ENCODE measurements at regions not wholly inside any gene's neighbourhood (a gene's known extent, or its start where the extent isn't known, plus 50 kb on each side); places are given as distances from the start of the nearest gene placed in this dataset.

DNA sequence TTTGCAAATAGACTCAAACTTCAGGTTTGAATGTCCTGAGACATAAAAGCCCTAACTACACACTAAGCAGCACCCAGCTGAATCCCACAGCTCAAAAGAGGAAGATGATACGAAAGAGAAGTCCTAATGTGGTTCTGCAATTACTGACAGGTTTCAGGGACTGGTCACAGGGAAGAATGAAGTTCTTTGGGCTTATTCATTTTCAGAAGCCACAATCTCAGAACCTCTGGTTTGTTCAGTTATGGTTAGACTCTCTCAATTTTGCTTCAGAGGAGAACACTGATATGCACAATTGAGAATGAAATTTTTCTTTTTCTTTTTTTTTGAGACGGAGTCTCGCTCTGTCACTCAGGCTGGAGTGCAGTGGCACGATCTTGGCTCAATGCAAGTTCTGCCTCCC, 94.6 kb upstream of the FAM180A start:
- H3K4me1 ChIP-seq (ENCODE audit: insufficient read depth, low read length, poor library complexity, severe bottlenecking) = no peaks in the 10 kb centered on the region
- H3K9me2 ChIP-seq (replicated peaks; ENCODE audit: low read depth, low read length) = no peaks in the 10 kb centered on the region
- H4K20me1 ChIP-seq (ENCODE audit: insufficient read depth, low read length, poor library complexity, severe bottlenecking) = no peaks in the 10 kb centered on the region
- H3K27me3 ChIP-seq (ENCODE audit: insufficient read depth, low read length, poor library complexity, severe bottlenecking) = no peaks in the 10 kb centered on the region
- H2AFZ ChIP-seq (ENCODE audit: low read length) = no peak overlapping the region
- no peaks in the 10 kb centered on the region; the same call in 1 of the 2 replicates for H3K9me3 ChIP-seq (ENCODE audit: insufficient read depth, low read depth, low read length)
- no peaks in the 10 kb centered on the region for H3K79me2 ChIP-seq (ENCODE audit: insufficient read depth, low read length)
- H3K9ac ChIP-seq (ENCODE audit: low read depth, low read length, poor library complexity, severe bottlenecking) = no peak overlapping the region
- TF ChIP-seq, protein P1, sequence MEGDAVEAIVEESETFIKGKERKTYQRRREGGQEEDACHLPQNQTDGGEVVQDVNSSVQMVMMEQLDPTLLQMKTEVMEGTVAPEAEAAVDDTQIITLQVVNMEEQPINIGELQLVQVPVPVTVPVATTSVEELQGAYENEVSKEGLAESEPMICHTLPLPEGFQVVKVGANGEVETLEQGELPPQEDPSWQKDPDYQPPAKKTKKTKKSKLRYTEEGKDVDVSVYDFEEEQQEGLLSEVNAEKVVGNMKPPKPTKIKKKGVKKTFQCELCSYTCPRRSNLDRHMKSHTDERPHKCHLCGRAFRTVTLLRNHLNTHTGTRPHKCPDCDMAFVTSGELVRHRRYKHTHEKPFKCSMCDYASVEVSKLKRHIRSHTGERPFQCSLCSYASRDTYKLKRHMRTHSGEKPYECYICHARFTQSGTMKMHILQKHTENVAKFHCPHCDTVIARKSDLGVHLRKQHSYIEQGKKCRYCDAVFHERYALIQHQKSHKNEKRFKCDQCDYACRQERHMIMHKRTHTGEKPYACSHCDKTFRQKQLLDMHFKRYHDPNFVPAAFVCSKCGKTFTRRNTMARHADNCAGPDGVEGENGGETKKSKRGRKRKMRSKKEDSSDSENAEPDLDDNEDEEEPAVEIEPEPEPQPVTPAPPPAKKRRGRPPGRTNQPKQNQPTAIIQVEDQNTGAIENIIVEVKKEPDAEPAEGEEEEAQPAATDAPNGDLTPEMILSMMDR (conservative IDR thresholded peaks at IDR 0.05; ENCODE audit: low read length) = no peak
- TF ChIP-seq EZH2phosphoT487 (IDR thresholded peaks at IDR 0.05; ENCODE audit: borderline replicate concordance) = no peak
- H3K4me3 ChIP-seq (ENCODE audit: low read length, poor library complexity, severe bottlenecking) = no peak overlapping the region
- H3K4me2 ChIP-seq (ENCODE audit: low read depth, low read length, poor library complexity, severe bottlenecking) = no peak overlapping the region
- no peaks in the 10 kb centered on the region for H3K36me3 ChIP-seq (ENCODE audit: insufficient read depth, low read length)
- no peaks in the 10 kb centered on the region for H3F3A ChIP-seq (ENCODE audit: low read depth)

DNA sequence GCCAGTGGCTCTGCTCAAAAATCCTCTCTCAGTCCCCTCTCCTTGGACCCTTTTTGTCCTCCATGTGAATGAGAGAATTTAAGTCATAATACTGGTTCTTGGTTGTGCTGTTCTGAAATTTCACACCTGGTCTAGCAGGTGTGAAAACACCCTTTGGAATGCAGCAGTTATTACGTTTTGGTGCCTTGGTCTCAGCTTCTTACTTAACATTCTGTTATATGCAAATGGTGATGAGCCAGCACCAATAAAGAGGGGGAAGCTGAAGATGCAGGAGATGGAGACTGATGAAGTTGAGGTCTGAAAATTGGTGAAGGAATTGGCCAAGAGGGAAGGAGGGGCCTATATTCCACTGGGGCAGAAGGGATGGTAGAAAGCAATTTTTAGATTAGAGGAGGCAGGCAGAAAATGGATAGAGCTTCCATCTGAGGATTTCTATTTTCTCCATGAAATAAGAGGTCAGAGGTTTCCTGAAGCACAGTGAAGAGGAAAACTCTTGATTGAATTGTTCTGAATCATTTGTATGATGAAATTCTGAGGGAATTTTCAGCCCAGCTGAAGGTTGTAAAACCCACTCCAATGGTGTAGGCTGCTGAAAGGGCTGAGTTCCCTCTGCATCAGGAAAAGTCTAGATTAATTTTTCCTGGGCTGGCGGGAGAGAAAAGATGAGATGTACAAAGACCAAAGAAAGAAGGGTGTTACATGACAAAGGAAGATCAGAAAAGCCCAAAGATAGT, 94.0 kb upstream of the FAM180A start:
- no peaks in the 10 kb centered on the region for H3K36me3 ChIP-seq (ENCODE audit: insufficient read depth, low read length)

DNA sequence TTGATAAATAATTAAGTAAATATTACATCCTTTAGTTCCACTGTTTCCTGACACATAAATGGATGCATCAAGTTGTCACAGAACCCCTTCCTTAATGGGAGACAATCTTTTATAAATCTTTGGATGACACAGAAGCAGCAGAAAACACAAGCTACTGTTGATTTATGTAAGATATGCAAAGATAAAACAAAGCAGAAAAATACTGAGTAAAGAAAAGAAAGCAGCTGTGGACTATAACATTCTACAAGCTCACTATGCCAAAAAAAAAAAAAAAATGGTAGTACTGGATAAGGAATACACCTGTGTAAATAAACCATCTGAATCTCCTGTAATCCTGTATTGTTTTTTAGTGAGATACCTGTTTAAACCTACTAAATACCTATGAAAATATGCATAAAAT, 92.0 kb upstream of the FAM180A start:
- Histone ChIP-seq H3K9me3 (ENCODE audit: insufficient read depth, low read depth, low read length) (no peaks in the 10 kb centered on the region), H3K4me1 (ENCODE audit: insufficient read depth, low read length, poor library complexity, severe bottlenecking) (no peaks in the 10 kb centered on the region), H3K9ac (ENCODE audit: low read depth, low read length, poor library complexity, severe bottlenecking) (no peak overlapping the region), H3F3A (ENCODE audit: low read depth) (no peaks in the 10 kb centered on the region), H4K20me1 (ENCODE audit: insufficient read depth, low read length, poor library complexity, severe bottlenecking) (no peaks in the 10 kb centered on the region), H2AFZ (ENCODE audit: low read length) (no peak overlapping the region), H3K36me3 (ENCODE audit: insufficient read depth, low read length) (no peaks in the 10 kb centered on the region), H3K9me2 (replicated peaks; ENCODE audit: low read depth, low read length) (no peaks in the 10 kb centered on the region), H3K4me3 (ENCODE audit: low read length, poor library complexity, severe bottlenecking) (no peak overlapping the region), H3K27me3 (ENCODE audit: insufficient read depth, low read length, poor library complexity, severe bottlenecking) (no peaks in the 10 kb centered on the region), H3K4me2 (ENCODE audit: low read depth, low read length, poor library complexity, severe bottlenecking) (no peak overlapping the region), H3K79me2 (ENCODE audit: insufficient read depth, low read length) (no peaks in the 10 kb centered on the region)
- TF ChIP-seq, protein P1 (conservative IDR thresholded peaks at IDR 0.05; ENCODE audit: low read length) = no peak

More for the DNA sequence above, 94.0 kb upstream of the FAM180A start:
- H4K20me1 ChIP-seq (ENCODE audit: insufficient read depth, low read length, poor library complexity, severe bottlenecking) = no peaks in the 10 kb centered on the region
- H3K79me2 ChIP-seq (ENCODE audit: insufficient read depth, low read length) = no peaks in the 10 kb centered on the region
- no peaks in the 10 kb centered on the region for H3F3A ChIP-seq (ENCODE audit: low read depth)
- no peak overlapping the region for H2AFZ ChIP-seq (ENCODE audit: low read length)
- H3K9me2 ChIP-seq (replicated peaks; ENCODE audit: low read depth, low read length) = no peaks in the 10 kb centered on the region
- no peak overlapping the region for H3K4me2 ChIP-seq (ENCODE audit: low read depth, low read length, poor library complexity, severe bottlenecking)
- no peak overlapping the region for H3K4me3 ChIP-seq (ENCODE audit: low read length, poor library complexity, severe bottlenecking)
- no peaks in the 10 kb centered on the region for H3K27me3 ChIP-seq (ENCODE audit: insufficient read depth, low read length, poor library complexity, severe bottlenecking)
- H3K9me3 ChIP-seq (ENCODE audit: insufficient read depth, low read depth, low read length) = no peaks in the 10 kb centered on the region; the same call in 1 of the 2 replicates
- H3K4me1 ChIP-seq (ENCODE audit: insufficient read depth, low read length, poor library complexity, severe bottlenecking) = no peaks in the 10 kb centered on the region
- TF ChIP-seq, protein P1 (conservative IDR thresholded peaks at IDR 0.05; ENCODE audit: low read length) = no peak
- no peak for TF ChIP-seq EZH2phosphoT487 (IDR thresholded peaks at IDR 0.05; ENCODE audit: borderline replicate concordance)
- H3K9ac ChIP-seq (ENCODE audit: low read depth, low read length, poor library complexity, severe bottlenecking) = no peak overlapping the region
